SK-MEL-5 (cell line): ENCODE measurements at regions not wholly inside any gene's neighbourhood (a gene's known extent, or its start where the extent isn't known, plus 50 kb on each side); places are given as distances from the start of the nearest gene placed in this dataset.

Experiments
- DNase-seq: peaks from one replicate; pipeline ENCODE4 v3.0.0-alpha.2; 2016; ENCODE audit warnings: low read depth, low spot score
- in situ Hi-C: cut with HindIII; loops from 2 replicates; pipeline ENCODE4 v1.10.0; 2016; ENCODE audit warnings: low sequenced_read_pairs, high pct_unique_total_duplicates, low pct_unique_long_range_greater_than_20kb

GRCh38 chr20:11305406-11305805 is 612.3 kb upstream of the BTBD3 start:
- in situ Hi-C loops = no loop called here
- DNase-seq = no peak

DNA sequence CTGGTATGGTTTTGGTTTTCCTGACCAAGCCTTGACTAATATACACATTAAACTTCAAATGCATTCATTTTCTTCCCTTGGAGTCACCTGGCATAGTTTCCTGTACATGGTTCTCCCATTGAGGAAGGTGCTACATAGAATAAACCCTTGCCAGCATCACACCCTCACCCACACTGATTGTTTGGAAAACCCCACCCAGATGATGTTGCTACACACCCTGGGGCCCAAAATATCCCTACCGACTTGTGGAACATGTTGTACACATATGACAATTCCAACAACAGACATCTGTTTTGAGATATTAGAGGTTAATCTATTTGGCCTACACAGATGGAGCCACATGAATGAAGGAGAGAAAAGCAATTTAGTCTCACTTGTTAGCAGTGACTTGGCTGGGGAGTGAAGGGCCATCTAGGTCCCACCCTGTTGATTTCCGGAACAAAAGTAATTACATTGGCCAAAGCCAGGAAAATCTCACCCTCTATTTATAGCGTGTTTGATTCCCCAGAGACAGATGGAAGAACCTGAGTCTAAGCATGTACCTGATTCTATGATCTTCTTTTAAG is 606.0 kb upstream of the BTBD3 start:
- DNase-seq = no peak
- in situ Hi-C loops = no loop called here

- no peak for DNase-seq
- in situ Hi-C loops = no loop called here
These were observed 602.2 kb upstream of the BTBD3 start for GRCh38 chr20:11315525-11315924.

GRCh38 chr20:11316244-11316643 is 601.4 kb upstream of the BTBD3 start:
- no peak for DNase-seq
- in situ Hi-C loops = no loop called here

- in situ Hi-C loops = no loop called here
- no peak for DNase-seq
These were observed 597.7 kb upstream of the BTBD3 start for GRCh38 chr20:11320033-11320432.

GRCh38 chr20:11323816-11324215 is 593.9 kb upstream of the BTBD3 start:
- in situ Hi-C loops = no loop called here
- no peak for DNase-seq

DNA sequence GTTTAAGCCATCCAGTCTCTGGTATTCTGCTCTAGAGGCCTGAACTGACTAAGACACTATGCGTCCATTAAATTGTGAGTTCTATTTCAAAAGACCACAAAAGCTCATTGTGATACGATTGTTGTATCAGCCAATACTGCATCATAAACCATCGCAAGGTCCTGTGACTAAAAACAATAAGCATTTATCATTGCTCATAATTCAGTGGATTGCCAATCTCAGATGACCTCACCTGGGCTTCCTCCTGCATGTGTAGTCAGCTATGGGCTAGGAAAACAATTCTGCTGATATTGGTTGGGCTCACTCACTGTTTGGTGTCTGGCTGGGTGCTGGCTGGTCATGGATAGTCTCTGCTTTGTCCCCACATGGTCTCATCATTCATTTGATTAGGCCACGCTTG is 592.7 kb upstream of the BTBD3 start:
- DNase-seq = no peak
- in situ Hi-C loops = no loop called here

DNA sequence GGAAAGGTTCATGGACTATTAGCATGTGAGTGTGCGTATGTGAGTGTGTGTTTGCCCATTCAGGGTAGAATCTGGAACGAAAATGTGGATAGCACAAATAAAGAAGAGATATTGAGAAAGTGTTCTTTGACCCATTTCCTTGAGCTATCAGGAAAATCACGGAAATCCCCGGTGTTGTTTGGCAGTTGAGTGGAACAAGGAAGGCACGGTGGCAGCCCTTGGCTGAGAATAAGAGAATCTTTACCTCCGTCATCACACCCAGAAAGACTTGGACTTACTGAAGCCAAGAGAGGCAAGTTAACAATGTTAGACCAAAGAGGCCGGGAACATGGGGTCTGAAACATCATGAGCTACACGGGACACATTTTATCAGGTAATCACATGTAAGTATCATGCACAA is 588.9 kb upstream of the BTBD3 start:
- no peak for DNase-seq
- in situ Hi-C loops = no loop called here

DNA sequence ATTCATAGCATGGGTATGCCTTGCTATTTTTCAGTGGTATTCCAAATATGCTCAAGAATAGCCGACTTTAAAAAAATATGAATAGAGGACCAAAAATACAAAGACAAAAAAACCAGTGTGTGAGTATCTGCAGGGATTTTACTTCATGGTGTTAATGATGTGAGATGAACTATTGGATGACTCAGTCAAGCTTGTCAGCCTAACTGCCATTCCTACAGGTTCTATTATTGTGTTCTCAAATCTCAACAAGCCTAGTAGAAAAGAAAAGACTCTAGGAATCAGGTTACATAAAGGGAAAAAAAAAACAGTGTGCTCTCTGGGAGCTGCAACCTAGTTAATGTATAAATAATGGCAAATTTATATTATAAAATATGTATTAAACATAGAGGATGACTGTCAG is 588.4 kb upstream of the BTBD3 start:
- DNase-seq = no peak
- in situ Hi-C loops = no loop called here

- in situ Hi-C loops = no loop called here
- no peak for DNase-seq
These were observed 586.6 kb upstream of the BTBD3 start for GRCh38 chr20:11331096-11331495.

- no peak for DNase-seq
These were observed 585.3 kb upstream of the BTBD3 start for GRCh38 chr20:11332381-11332780.

DNA sequence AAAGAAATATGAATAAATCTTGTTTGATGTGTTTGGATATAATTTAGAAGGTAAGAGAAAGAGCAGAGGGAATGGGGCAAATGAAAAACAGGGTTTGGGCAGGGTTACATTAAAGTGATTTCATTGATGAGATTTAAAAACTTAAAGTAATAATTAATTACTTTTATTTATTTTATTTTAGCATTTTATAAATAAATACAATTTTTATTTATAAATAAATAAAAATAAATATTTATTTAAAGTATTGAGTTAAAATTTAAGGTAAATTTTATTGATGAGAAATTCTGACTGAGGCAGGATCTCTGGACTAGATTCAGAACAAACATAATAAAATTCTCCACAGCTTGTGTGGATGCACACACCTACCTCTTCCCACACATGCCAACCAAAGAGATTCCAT is 584.1 kb upstream of the BTBD3 start:
- in situ Hi-C loops = no loop called here
- DNase-seq = no peak

More at GRCh38 chr20:11332381-11332780, 585.3 kb upstream of the BTBD3 start:
- in situ Hi-C loops = no loop called here

- no peak for DNase-seq
- in situ Hi-C loops = no loop called here
These were observed 580.1 kb upstream of the BTBD3 start for GRCh38 chr20:11337361-11338130.

DNA sequence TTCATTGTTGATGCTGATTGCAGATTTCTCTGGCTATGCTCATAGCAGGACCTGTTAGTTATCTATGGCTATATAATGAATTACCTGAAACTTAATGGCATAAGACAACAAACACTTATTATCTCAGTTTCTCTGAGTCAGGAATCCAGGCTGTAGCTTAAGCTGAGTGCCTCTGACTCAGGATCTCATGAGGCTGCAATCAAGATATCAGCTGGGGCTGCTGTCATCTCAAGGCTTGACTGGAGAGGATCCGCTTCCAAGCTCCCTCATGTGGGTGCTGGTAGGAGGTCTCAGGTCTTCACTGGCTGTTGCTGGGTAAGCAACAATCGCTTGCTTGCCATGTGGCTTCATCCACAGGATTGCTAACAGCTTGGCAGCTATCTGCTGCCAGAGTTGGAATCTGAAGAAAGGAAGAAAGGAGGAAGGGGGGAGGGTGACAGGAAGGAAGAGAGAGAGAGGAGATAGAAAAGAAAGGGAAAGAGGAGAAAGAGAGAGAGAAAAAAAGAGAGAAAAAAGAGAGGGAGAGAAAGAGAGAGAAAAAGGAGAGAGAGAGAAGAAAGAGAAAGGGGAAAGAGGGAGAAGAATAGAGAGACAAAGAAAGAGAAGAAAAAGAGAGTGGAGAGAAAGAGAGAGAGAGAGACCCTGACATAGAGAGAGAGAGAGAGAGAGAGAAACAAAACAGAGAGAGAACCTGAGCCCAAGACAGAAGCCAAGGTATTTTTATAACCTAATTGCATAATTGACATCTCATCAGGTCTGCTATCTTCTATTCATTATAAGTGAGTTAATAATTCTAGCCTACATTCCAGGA is 579.0 kb upstream of the BTBD3 start:
- in situ Hi-C loops = no loop called here
- peak; percentile 57 for DNase-seq

GRCh38 chr20:11344939-11345338 is 572.8 kb upstream of the BTBD3 start:
- in situ Hi-C loops = no loop called here
- DNase-seq = no peak

GRCh38 chr20:11347738-11348137 is 570.0 kb upstream of the BTBD3 start:
- in situ Hi-C loops = no loop called here

GRCh38 chr20:11350126-11351005 is 567.3 kb upstream of the BTBD3 start:
- in situ Hi-C loops = no loop called here
- DNase-seq = peak; percentile 25

More at GRCh38 chr20:11347738-11348137, 570.0 kb upstream of the BTBD3 start:
- no peak for DNase-seq

- peak; percentile 72 for DNase-seq
- in situ Hi-C loops = no loop called here
These were observed 565.7 kb upstream of the BTBD3 start for GRCh38 chr20:11352041-11352440.
